ENCODE measurements at regions not wholly inside any gene's neighbourhood (a gene's known extent, or its start where the extent isn't known, plus 50 kb on each side); places are given as distances from the start of the nearest gene placed in this dataset.

GRCh38 chr13:88196106-88196505, 524.9 kb downstream of the SLITRK5 start:
- no peak for TF ChIP-seq CTCF (IDR thresholded peaks at IDR 0.05)
- TF ChIP-seq POLR2A (IDR thresholded peaks at IDR 0.05): no peak

Data from sigmoid colon (tissue), 3 donors.